Suprapubic skin (tissue), 4 donors: ENCODE measurements at regions not wholly inside any gene's neighbourhood (a gene's known extent, or its start where the extent isn't known, plus 50 kb on each side); places are given as distances from the start of the nearest gene placed in this dataset.

ENCODE experiments used
- DNase-seq, 2 donors: peaks; one replicate each; pipeline ENCODE4 v3.0.0-alpha.2; 2019; ENCODE audit warnings: low spot score in 2 of 2
- H3K27ac ChIP-seq: fragments of 200-600 bp; sonication (generic); one replicate; pipeline ENCODE4 v1.5.1; 2019
- H3K27me3 ChIP-seq: fragments of 200-600 bp; sonication (generic); one replicate; pipeline ENCODE4 v1.5.1; 2019
- H3K36me3 ChIP-seq: fragments of 200-600 bp; sonication (generic); one replicate; pipeline ENCODE4 v1.5.1; 2019
- H3K4me1 ChIP-seq: fragments of 200-600 bp; sonication (generic); one replicate; pipeline ENCODE4 v1.5.1; 2019
- H3K4me3 ChIP-seq: fragments of 200-600 bp; sonication (generic); one replicate; pipeline ENCODE4 v1.5.1; 2019; ENCODE audit warnings: mild to moderate bottlenecking
- H3K9me3 ChIP-seq: fragments of 200-600 bp; sonication (generic); one replicate; pipeline ENCODE4 v1.5.1; 2019
- EP300 ChIP-seq: sonication (generic); formaldehyde crosslinking; IDR thresholded peaks from one replicate; pipeline ENCODE4 v1.6.1; 2017; ENCODE audit warnings: antibody characterized with exemption
- POLR2A ChIP-seq, 2 donors: fragments of 450-650 bp; IDR thresholded peaks; one replicate each; pipeline ENCODE4 v1.6.1; 2017; ENCODE audit warnings: antibody characterized with exemption in 2 of 2, mild to moderate bottlenecking in 2 of 2, moderate library complexity in 2 of 2
- POLR2AphosphoS5 ChIP-seq, 3 donors: sonication (generic); formaldehyde crosslinking; IDR thresholded peaks; one replicate each; pipeline ENCODE4 v1.6.1; 2017; ENCODE audit warnings: antibody characterized with exemption in 3 of 3
- WGBS: methylation state at CpG from one replicate; pipeline ENCODE4 v1.1.5; 2018; 5-methylcytosine and 5-hydroxymethylcytosine counted together
- TF ChIP-seq, protein P1 (sequence below), 2 donors: fragments of 200-600 bp in 1 of 2; fragments of 450-650 bp in 1 of 2; sonication (generic) in 1 of 2; IDR thresholded peaks; one replicate each; pipeline ENCODE4 v1.5.1; 2016 to 2019; ENCODE audit warnings: antibody characterized with exemption in 2 of 2, mild to moderate bottlenecking in 1 of 2, moderate library complexity in 1 of 2

DNA sequence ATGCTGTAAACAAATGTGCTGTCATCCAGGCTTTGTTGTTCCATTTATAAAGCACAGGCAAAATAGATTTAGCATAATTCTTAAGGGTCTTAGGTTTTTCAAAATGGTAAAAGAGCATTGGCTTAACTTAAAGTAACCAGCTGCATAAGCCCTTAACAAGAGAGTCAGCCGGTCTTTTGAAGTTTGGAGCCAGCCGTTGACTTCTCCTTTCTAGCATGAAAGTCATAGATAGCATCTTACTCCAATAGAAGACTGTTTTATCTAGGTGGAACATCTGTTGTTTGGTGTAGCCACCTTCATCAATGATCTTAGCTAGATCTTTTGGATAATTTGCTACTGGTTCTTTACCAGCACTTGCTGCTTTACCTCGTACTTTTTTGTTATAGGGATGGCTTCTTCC, 297.5 kb upstream of the DCBLD2 start:
- 63% methylated on average over 3 of the region's 3 CpGs for WGBS
- H3K4me3 ChIP-seq, result no peak overlapping the region

DNA sequence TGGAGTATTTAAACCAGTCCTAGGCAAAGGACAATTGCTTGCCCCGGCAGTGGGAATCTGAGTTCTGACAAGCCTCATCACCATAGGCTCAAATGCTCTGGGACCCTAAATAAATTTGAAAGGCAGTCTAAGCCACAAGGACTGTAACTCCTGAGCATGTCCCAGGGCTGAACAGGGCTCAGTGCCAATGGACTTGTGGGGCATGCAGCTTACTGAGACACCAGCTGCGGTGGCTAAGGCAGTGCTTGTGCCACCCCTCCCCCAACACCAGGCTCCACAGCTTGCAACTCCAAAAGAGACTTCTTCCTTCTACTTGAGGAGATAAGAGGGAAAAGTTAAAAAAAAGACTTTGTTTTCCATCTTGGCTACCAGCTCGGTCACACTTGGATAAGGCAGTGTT, 289.7 kb upstream of the DCBLD2 start:
- no peaks in the 10 kb centered on the region for H3K9me3 ChIP-seq

More for the DNA sequence above, 297.5 kb upstream of the DCBLD2 start:
- TF ChIP-seq POLR2A (IDR thresholded peaks at IDR 0.05) (no peak), POLR2AphosphoS5 (IDR thresholded peaks at IDR 0.05) (no peak)
- no peaks in the 10 kb centered on the region for H3K27me3 ChIP-seq
- H3K4me1 ChIP-seq, result no peaks in the 10 kb centered on the region
- no peak overlapping the region for H3K27ac ChIP-seq
- no peak for DNase-seq
- H3K9me3 ChIP-seq, result no peaks in the 10 kb centered on the region
- no peaks in the 10 kb centered on the region for H3K36me3 ChIP-seq

DNA sequence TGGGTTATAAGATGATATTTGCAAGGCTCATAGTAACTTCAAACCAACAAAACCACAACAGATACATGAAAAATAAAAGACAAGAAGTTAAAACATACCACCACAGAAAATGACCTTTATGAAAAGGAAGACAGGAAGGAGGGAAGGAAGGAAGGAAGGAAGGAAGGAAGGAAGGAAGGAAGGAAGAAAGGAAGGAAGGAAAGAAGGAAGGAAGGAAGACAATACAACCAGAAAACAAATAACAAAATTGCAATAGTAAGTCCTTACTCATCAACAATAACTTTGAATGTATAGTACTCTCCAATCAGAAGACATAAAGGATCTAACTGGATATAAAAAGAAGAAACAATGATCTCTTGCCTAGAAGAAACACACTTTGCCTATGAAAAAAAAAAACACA, 287.4 kb upstream of the DCBLD2 start:
- TF ChIP-seq POLR2A (IDR thresholded peaks at IDR 0.05) (no peak), POLR2AphosphoS5 (IDR thresholded peaks at IDR 0.05) (no peak), EP300 (no peak)
- TF ChIP-seq, protein P1, sequence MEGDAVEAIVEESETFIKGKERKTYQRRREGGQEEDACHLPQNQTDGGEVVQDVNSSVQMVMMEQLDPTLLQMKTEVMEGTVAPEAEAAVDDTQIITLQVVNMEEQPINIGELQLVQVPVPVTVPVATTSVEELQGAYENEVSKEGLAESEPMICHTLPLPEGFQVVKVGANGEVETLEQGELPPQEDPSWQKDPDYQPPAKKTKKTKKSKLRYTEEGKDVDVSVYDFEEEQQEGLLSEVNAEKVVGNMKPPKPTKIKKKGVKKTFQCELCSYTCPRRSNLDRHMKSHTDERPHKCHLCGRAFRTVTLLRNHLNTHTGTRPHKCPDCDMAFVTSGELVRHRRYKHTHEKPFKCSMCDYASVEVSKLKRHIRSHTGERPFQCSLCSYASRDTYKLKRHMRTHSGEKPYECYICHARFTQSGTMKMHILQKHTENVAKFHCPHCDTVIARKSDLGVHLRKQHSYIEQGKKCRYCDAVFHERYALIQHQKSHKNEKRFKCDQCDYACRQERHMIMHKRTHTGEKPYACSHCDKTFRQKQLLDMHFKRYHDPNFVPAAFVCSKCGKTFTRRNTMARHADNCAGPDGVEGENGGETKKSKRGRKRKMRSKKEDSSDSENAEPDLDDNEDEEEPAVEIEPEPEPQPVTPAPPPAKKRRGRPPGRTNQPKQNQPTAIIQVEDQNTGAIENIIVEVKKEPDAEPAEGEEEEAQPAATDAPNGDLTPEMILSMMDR (IDR thresholded peaks at IDR 0.05), result no peak
- no peak overlapping the region for H3K4me3 ChIP-seq
- DNase-seq, result no peak
- H3K36me3 ChIP-seq, result no peaks in the 10 kb centered on the region
- H3K4me1 ChIP-seq, result no peaks in the 10 kb centered on the region
- no peak overlapping the region for H3K27ac ChIP-seq
- no peaks in the 10 kb centered on the region for H3K9me3 ChIP-seq
- H3K27me3 ChIP-seq, result no peaks in the 10 kb centered on the region

More for the DNA sequence above, 289.7 kb upstream of the DCBLD2 start:
- Histone ChIP-seq H3K4me3 (no peak overlapping the region), H3K27me3 (no peaks in the 10 kb centered on the region), H3K27ac (no peak overlapping the region), H3K4me1 (no peaks in the 10 kb centered on the region), H3K36me3 (no peaks in the 10 kb centered on the region)
- 65% methylated on average over 3 of the region's 3 CpGs for WGBS
- no peak for TF ChIP-seq POLR2AphosphoS5 (IDR thresholded peaks at IDR 0.05)
- TF ChIP-seq, protein P1 (IDR thresholded peaks at IDR 0.05), result no peak
- no peak for TF ChIP-seq EP300
- no peak for TF ChIP-seq POLR2A (IDR thresholded peaks at IDR 0.05)
- no peak for DNase-seq

DNA sequence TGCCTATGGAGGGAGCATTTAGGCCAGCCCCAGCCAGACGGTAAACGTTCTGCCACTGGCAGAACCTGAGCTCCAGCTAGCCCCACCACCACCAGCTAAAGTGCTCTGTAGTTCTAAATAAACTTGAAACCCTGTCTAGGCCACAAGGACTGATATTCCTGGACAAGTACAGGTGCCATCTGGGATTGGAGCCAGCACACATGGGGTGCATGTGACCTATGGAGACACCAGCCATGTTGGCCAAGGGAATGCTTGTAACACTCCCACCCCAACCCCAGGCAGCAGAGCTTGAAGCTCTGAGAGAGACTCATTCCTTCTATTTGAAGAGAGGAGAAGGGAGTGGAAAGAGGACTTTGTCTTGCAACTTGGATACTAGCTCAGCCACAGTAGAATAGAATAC, 284.5 kb upstream of the DCBLD2 start:
- H3K27ac ChIP-seq, result no peak overlapping the region
- TF ChIP-seq EP300, result no peak
- TF ChIP-seq, protein P1 (IDR thresholded peaks at IDR 0.05), result no peak
- TF ChIP-seq POLR2AphosphoS5 (IDR thresholded peaks at IDR 0.05), result no peak
- H3K36me3 ChIP-seq, result no peaks in the 10 kb centered on the region
- no peak overlapping the region for H3K4me3 ChIP-seq
- DNase-seq, result no peak
- no peaks in the 10 kb centered on the region for H3K27me3 ChIP-seq
- H3K9me3 ChIP-seq, result no peaks in the 10 kb centered on the region
- WGBS, result 94% methylated on average over 2 of the region's 2 CpGs
- no peaks in the 10 kb centered on the region for H3K4me1 ChIP-seq

DNA sequence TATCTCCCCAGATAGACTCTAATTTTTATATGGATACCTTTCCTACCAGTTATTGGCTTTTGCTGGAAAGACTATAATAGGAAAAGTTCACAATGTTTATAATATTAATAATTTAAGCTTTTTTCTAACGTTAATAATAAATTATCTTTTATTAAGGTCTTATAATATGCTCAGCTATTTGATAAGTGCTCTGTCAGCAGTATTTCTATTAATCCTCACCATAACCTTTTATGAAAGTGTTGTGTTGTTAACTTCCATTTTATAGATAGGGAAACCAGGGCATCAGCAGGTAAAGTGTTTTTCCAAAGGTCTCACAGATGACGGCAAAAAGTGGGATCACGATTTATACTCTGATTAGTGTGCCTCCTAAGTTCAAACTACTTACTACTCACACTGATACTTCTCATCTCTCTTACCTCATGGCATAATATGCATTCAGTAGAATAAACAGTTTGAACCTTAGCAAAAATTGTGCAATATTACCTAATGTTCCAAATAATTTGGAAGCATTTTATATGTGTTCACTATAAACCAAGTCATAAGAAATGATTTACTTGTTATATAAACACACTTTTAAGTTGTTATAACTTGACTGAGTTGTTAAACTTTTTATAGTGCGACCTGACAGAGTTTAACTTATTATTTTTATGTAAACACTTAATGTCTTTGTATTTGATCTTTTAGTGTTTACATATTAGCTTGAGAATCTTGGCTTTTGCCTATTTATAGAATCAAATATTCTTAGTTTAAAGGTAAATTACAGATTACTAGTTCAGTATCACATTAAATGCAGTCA, 274.9 kb upstream of the DCBLD2 start:
- Histone ChIP-seq H3K27me3 (no peaks in the 10 kb centered on the region), H3K36me3 (no peaks in the 10 kb centered on the region), H3K27ac (no peak overlapping the region), H3K9me3 (no peaks in the 10 kb centered on the region), H3K4me3 (no peak overlapping the region), H3K4me1 (no peaks in the 10 kb centered on the region)
- DNase-seq, result no peak
- 75% methylated on average over 4 of the region's 4 CpGs for WGBS
- no peak for TF ChIP-seq POLR2A (IDR thresholded peaks at IDR 0.05)
- TF ChIP-seq, protein P1 (IDR thresholded peaks at IDR 0.05), result no peak
- no peak for TF ChIP-seq POLR2AphosphoS5 (IDR thresholded peaks at IDR 0.05)
- TF ChIP-seq EP300, result no peak
